NCI-H510A treated with DMSO at 0.1 percent for 48 hours (cell line): ENCODE measurements at regions not wholly inside any gene's neighbourhood (a gene's known extent, or its start where the extent isn't known, plus 50 kb on each side); places are given as distances from the start of the nearest gene placed in this dataset.
A peak's percentile ranks its signal among the peaks of the same experiment; 100 is the strongest.

ENCODE experiments used
- DNase-seq: peaks from one replicate; lab custom pipeline; 2025; lab: John Stamatoyannopoulos, UW

GRCh38 chr13:97057176-97057575, 62.9 kb upstream of the OXGR1 start:
- DNase-seq = no peak

- DNase-seq = no peak
These were observed 64.1 kb upstream of the OXGR1 start for GRCh38 chr13:97058391-97058790.

GRCh38 chr13:97058926-97059325, 64.7 kb upstream of the OXGR1 start:
- DNase-seq = no peak

GRCh38 chr13:97067017-97067895, 73.0 kb upstream of the OXGR1 start:
- no peak for DNase-seq

- DNase-seq = peak; percentile 73
These were observed 73.9 kb upstream of the OXGR1 start for GRCh38 chr13:97068151-97068550.

GRCh38 chr13:97069050-97069815, 75.0 kb upstream of the OXGR1 start:
- DNase-seq = no peak

- DNase-seq = no peak
These were observed 78.0 kb upstream of the OXGR1 start for GRCh38 chr13:97072297-97072696.

- DNase-seq = no peak
These were observed 80.3 kb upstream of the OXGR1 start for GRCh38 chr13:97074618-97075017.

- DNase-seq = no peak
These were observed 82.6 kb upstream of the OXGR1 start for GRCh38 chr13:97076898-97077297.

GRCh38 chr13:97077341-97077740, 83.1 kb upstream of the OXGR1 start:
- no peak for DNase-seq

GRCh38 chr13:97079726-97080125, 85.5 kb upstream of the OXGR1 start:
- DNase-seq = no peak

GRCh38 chr13:97082461-97083207, 88.4 kb upstream of the OXGR1 start:
- DNase-seq = no peak

GRCh38 chr13:97091196-97091595, 96.9 kb upstream of the OXGR1 start:
- no peak for DNase-seq

GRCh38 chr13:97100821-97101220, 106.5 kb upstream of the OXGR1 start:
- DNase-seq = no peak

GRCh38 chr13:97101912-97102708, 107.8 kb upstream of the OXGR1 start:
- DNase-seq = no peak

GRCh38 chr13:97106323-97106722, 112.0 kb upstream of the OXGR1 start:
- no peak for DNase-seq

GRCh38 chr13:97107815-97108529, 113.7 kb upstream of the OXGR1 start:
- no peak for DNase-seq

- DNase-seq = no peak
These were observed 113.6 kb upstream of the MBNL2 start for GRCh38 chr13:97108530-97108900.

- no peak for DNase-seq
These were observed 112.9 kb upstream of the MBNL2 start for GRCh38 chr13:97109256-97109655.

- peak; percentile 70 for DNase-seq
These were observed 112.2 kb upstream of the MBNL2 start for GRCh38 chr13:97109841-97110492.

GRCh38 chr13:97110936-97111335, 111.2 kb upstream of the MBNL2 start:
- no peak for DNase-seq
